Neuronal stem cell (in vitro differentiated cells): ENCODE measurements at regions not wholly inside any gene's neighbourhood (a gene's known extent, or its start where the extent isn't known, plus 50 kb on each side); places are given as distances from the start of the nearest gene placed in this dataset.

ENCODE experiments used
- DNase-seq: peaks from one replicate; pipeline ENCODE4 v3.0.0-alpha.2; 2013; ENCODE audit warnings: low spot score
- H2AFZ ChIP-seq: one replicate; pipeline ENCODE4 v1.6.1; 2013; ENCODE audit warnings: mild to moderate bottlenecking, low read length, inconsistent platforms
- H2AK5ac ChIP-seq: 2 replicates; pipeline ENCODE4 v1.6.1; 2013; ENCODE audit warnings: low read depth, mild to moderate bottlenecking, inconsistent platforms, low read length, moderate library complexity, mixed read lengths
- H2BK120ac ChIP-seq: 2 replicates; pipeline ENCODE4 v1.6.1; 2013; ENCODE audit warnings: low read depth, mild to moderate bottlenecking, inconsistent platforms, low read length, moderate library complexity, mixed read lengths
- H2BK12ac ChIP-seq: one replicate; pipeline ENCODE4 v1.6.1; 2013; ENCODE audit warnings: low read length, inconsistent platforms
- H2BK15ac ChIP-seq: 2 replicates; pipeline ENCODE4 v1.6.1; 2013; ENCODE audit warnings: mild to moderate bottlenecking, low read length, inconsistent platforms, mixed read lengths
- H2BK5ac ChIP-seq: one replicate; pipeline ENCODE4 v1.6.1; 2013; ENCODE audit warnings: inconsistent platforms, mild to moderate bottlenecking, low read length, moderate library complexity
- H3K14ac ChIP-seq: one replicate; pipeline ENCODE4 v1.6.1; 2013; ENCODE audit warnings: low read length, inconsistent platforms
- H3K18ac ChIP-seq: 2 replicates; pipeline ENCODE4 v1.6.1; 2013; ENCODE audit warnings: low read length, inconsistent platforms
- H3K23ac ChIP-seq: 2 replicates; pipeline ENCODE4 v1.6.1; 2013; ENCODE audit warnings: low read depth, mild to moderate bottlenecking, mixed read lengths, low read length, inconsistent platforms; ENCODE audit not compliant: poor library complexity
- H3K27ac ChIP-seq: replicated peaks from 3 replicates; pipeline ENCODE4 v1.5.1; 2013; ENCODE audit warnings: low read length, inconsistent platforms
- H3K27me3 ChIP-seq, 3 experiments: 2 replicates each; pipeline ENCODE4 v1.6.1; 2013; ENCODE audit warnings: low read length in 3 of 3, mild to moderate bottlenecking in 2 of 3, inconsistent platforms in 1 of 3, low read depth in 1 of 3, mixed read lengths in 1 of 3, moderate library complexity in 1 of 3; ENCODE audit not compliant: control insufficient read depth in 3 of 3, insufficient read depth in 3 of 3
- H3K36me3 ChIP-seq, 2 donors: replicated peaks in 1 of 2; 2 replicates each; pipeline ENCODE4 v1.6.1; 2013; ENCODE audit warnings: low read length in 2 of 2; ENCODE audit not compliant: control insufficient read depth in 2 of 2, insufficient read depth in 2 of 2
- H3K4ac ChIP-seq: 2 replicates; pipeline ENCODE4 v1.6.1; 2013; ENCODE audit warnings: inconsistent platforms, mild to moderate bottlenecking, low read length, moderate library complexity
- H3K4me1 ChIP-seq, 2 donors: 1 replicate in 1 of 2; 2 replicates in 1 of 2; pipeline ENCODE4 v1.6.1; 2013; ENCODE audit warnings: low read length in 2 of 2, low read depth in 1 of 2; ENCODE audit not compliant: control insufficient read depth in 2 of 2, insufficient read depth in 1 of 2
- H3K4me2 ChIP-seq: one replicate; pipeline ENCODE4 v1.6.1; 2013; ENCODE audit warnings: mild to moderate bottlenecking, low read length, inconsistent platforms; ENCODE audit not compliant: insufficient read depth, poor library complexity, severe bottlenecking
- H3K4me3 ChIP-seq, 2 donors: 2 replicates each; pipeline ENCODE4 v1.5.1; 2013; ENCODE audit warnings: low read length in 2 of 2, mild to moderate bottlenecking in 2 of 2, inconsistent platforms in 1 of 2, moderate library complexity in 1 of 2
- H3K79me1 ChIP-seq: one replicate; pipeline ENCODE4 v1.6.1; 2013; ENCODE audit warnings: low read depth, mild to moderate bottlenecking, inconsistent platforms, low read length, moderate library complexity
- H3K9ac ChIP-seq: one replicate; pipeline ENCODE4 v1.6.1; 2013; ENCODE audit warnings: mild to moderate bottlenecking, low read depth, low read length, inconsistent platforms; ENCODE audit not compliant: poor library complexity
- H3K9me3 ChIP-seq, 2 donors: replicated peaks in 1 of 2; 2 replicates each; pipeline versions ENCODE3 to v1.6.1; 2013; ENCODE audit warnings: low read length in 2 of 2, mild to moderate bottlenecking in 2 of 2, inconsistent platforms in 1 of 2, low read depth in 1 of 2, mixed read lengths in 1 of 2, moderate library complexity in 1 of 2; ENCODE audit not compliant: control insufficient read depth in 2 of 2, insufficient read depth in 1 of 2
- H4K8ac ChIP-seq: one replicate; pipeline ENCODE4 v1.6.1; 2013; ENCODE audit warnings: low read depth, mild to moderate bottlenecking, inconsistent platforms, low read length, moderate library complexity
- H4K91ac ChIP-seq: one replicate; pipeline ENCODE4 v1.6.1; 2013; ENCODE audit warnings: low read length, low read depth, mild to moderate bottlenecking, inconsistent platforms; ENCODE audit not compliant: poor library complexity
- WGBS, 2 donors: extraction: QIAGEN DNeasy Blood & Tissue Kit; methylation state at CpG; one replicate each; pipeline ENCODE4 v1.1.7; 2013; ENCODE audit warnings: missing lambda C conversion rate in 2 of 2, mixed read lengths in 1 of 2; ENCODE audit not compliant: insufficient read length in 2 of 2, insufficient replicate concordance in 1 of 2; ENCODE audit errors: extremely low coverage in 2 of 2; 5-methylcytosine and 5-hydroxymethylcytosine counted together

GRCh38 chr1:222026280-222026679 is 284.4 kb upstream of the DUSP10 start:
- no peak overlapping the region for H2BK12ac ChIP-seq
- no peak for DNase-seq
- H3K4ac ChIP-seq = no peak overlapping the region
- H3K79me1 ChIP-seq = no peaks in the 10 kb centered on the region
- no peaks in the 10 kb centered on the region for H3K36me3 ChIP-seq
- no peaks in the 10 kb centered on the region for H3K27me3 ChIP-seq
- H3K14ac ChIP-seq = no peak overlapping the region
- H3K4me3 ChIP-seq = no peak overlapping the region
- no peak overlapping the region for H4K8ac ChIP-seq
- no peak overlapping the region for H4K91ac ChIP-seq
- H3K23ac ChIP-seq = no peak overlapping the region
- no peak overlapping the region for H3K4me2 ChIP-seq
- H3K27ac ChIP-seq = no peak overlapping the region
- no peak overlapping the region for H3K9ac ChIP-seq
- H2BK15ac ChIP-seq = no peak overlapping the region
- H2AK5ac ChIP-seq = no peak overlapping the region
- no CpG with 5 or more reads among the region's 7 CpGs for WGBS, 2 donors
- no peak overlapping the region for H3K18ac ChIP-seq
- H3K4me1 ChIP-seq = peaks cover 0 to 2% of the 10 kb centered on the region in 2 donors
- H2BK120ac ChIP-seq = no peak overlapping the region
- H2BK5ac ChIP-seq = no peak overlapping the region
- H2AFZ ChIP-seq = no peak overlapping the region
- no peaks in the 10 kb centered on the region for H3K9me3 ChIP-seq

DNA sequence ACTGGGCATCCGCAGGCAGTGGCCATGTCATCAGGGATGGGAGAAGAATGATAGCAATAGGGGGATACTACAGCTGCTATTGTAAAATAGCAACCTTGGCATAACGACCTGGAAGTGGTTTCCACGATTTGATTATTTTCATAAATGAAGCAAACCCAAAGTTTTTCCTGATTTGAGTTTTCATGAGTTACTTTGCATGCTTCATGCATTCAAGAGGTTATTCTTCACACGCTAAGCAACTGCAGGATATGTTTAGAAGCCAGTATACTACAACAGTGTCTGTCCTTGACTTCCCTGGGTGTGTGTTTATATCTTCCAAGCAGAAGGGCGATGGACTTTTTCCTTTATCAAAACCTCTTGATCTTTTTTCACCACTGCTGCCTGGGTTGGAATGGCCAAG is 281.1 kb upstream of the DUSP10 start:
- Histone ChIP-seq H3K23ac (no peak overlapping the region), H2BK15ac (no peak overlapping the region), H3K4me3 (no peak overlapping the region), H4K8ac (no peak overlapping the region), H2BK5ac (no peak overlapping the region), H3K36me3 (no peaks in the 10 kb centered on the region), H4K91ac (no peak overlapping the region), H3K18ac (no peak overlapping the region), H3K9me3 (no peaks in the 10 kb centered on the region), H3K4me2 (no peak overlapping the region), H2AK5ac (no peak overlapping the region), H3K9ac (no peak overlapping the region), H3K27ac (no peak overlapping the region), H3K4ac (no peak overlapping the region), H3K79me1 (no peaks in the 10 kb centered on the region), H2BK120ac (no peak overlapping the region), H2AFZ (no peak overlapping the region), H3K14ac (no peak overlapping the region), H2BK12ac (no peak overlapping the region), H3K27me3 (no peaks in the 10 kb centered on the region), H3K4me1 (no peaks in the 10 kb centered on the region)
- DNase-seq = no peak
- no CpG with 5 or more reads among the region's 5 CpGs for WGBS, 2 donors

GRCh38 chr1:222021129-222021528 is 279.2 kb upstream of the DUSP10 start:
- Histone ChIP-seq H3K79me1 (no peaks in the 10 kb centered on the region), H3K27ac (no peak overlapping the region), H4K8ac (no peak overlapping the region), H3K27me3 (no peaks in the 10 kb centered on the region), H3K4ac (no peak overlapping the region), H3K14ac (no peak overlapping the region), H4K91ac (no peak overlapping the region), H2AFZ (no peak overlapping the region), H3K4me2 (no peak overlapping the region), H2BK5ac (no peak overlapping the region), H3K23ac (no peak overlapping the region), H3K9ac (no peak overlapping the region), H2BK15ac (no peak overlapping the region), H2AK5ac (no peak overlapping the region), H3K9me3 (no peaks in the 10 kb centered on the region), H3K4me1 (no peaks in the 10 kb centered on the region), H3K4me3 (no peak overlapping the region), H2BK12ac (no peak overlapping the region), H3K18ac (no peak overlapping the region), H2BK120ac (no peak overlapping the region), H3K36me3 (no peaks in the 10 kb centered on the region)
- no peak for DNase-seq
- no CpG with 5 or more reads among the region's 5 CpGs for WGBS, 2 donors

DNA sequence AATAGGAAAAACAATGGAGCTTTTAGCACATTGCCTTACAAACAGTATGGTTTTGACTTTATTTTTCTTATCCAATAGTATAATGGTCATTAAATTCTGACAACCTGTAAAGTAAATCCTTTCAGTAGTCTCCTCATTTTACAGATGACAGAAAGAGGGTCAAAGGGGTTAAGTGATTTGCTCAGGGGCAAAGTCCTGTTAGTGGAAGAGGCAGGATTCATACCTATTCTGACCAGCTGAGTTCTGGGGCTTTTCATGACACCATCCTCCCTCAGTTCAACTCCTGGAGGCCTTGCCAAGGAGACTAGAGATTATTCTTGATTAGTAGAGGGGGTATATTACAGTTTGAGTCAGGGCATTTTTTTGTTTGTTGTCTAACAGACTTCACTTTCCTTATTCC is 278.7 kb upstream of the DUSP10 start:
- Histone ChIP-seq H2BK15ac (no peak overlapping the region), H3K4me1 (no peaks in the 10 kb centered on the region), H3K23ac (no peak overlapping the region), H3K79me1 (no peaks in the 10 kb centered on the region), H3K4me2 (no peak overlapping the region), H3K4me3 (no peak overlapping the region), H3K36me3 (no peaks in the 10 kb centered on the region), H2BK12ac (no peak overlapping the region), H2BK5ac (no peak overlapping the region), H3K9me3 (no peaks in the 10 kb centered on the region), H2AFZ (no peak overlapping the region), H2AK5ac (no peak overlapping the region), H3K18ac (no peak overlapping the region), H4K8ac (no peak overlapping the region), H3K14ac (no peak overlapping the region), H3K9ac (no peak overlapping the region), H2BK120ac (no peak overlapping the region), H3K4ac (no peak overlapping the region), H3K27ac (no peak overlapping the region), H3K27me3 (no peaks in the 10 kb centered on the region), H4K91ac (no peak overlapping the region)
- DNase-seq = no peak
